ENCODE measurements at regions not wholly inside any gene's neighbourhood (a gene's known extent, or its start where the extent isn't known, plus 50 kb on each side); places are given as distances from the start of the nearest gene placed in this dataset.

GRCh38 chr10:2019281-2019680 is 282.0 kb upstream of the ADARB2 start:
- TF ChIP-seq ZNF232 (CRISPR knock-in tag; IDR thresholded peaks at IDR 0.05) (no peak), CTCF (IDR thresholded peaks at IDR 0.05) (no peak), MAX (CRISPR knock-in tag; IDR thresholded peaks at IDR 0.05) (no peak), FOXP4 (CRISPR knock-in tag; IDR thresholded peaks at IDR 0.05) (no peak), TEAD1 (CRISPR knock-in tag; IDR thresholded peaks at IDR 0.05) (no peak), USF1 (CRISPR knock-in tag; IDR thresholded peaks at IDR 0.05) (no peak), NFYB (CRISPR knock-in tag; conservative IDR thresholded peaks at IDR 0.05; ENCODE audit: low read depth) (no peak), SMAD4 (CRISPR knock-in tag; IDR thresholded peaks at IDR 0.05) (no peak), GRHL2 (CRISPR knock-in tag; IDR thresholded peaks at IDR 0.05; ENCODE audit: insufficient replicate concordance, severe bottlenecking) (no peak), NFE2L1 (CRISPR knock-in tag; IDR thresholded peaks at IDR 0.05) (no peak)
